Cardiac muscle cell (in vitro differentiated cells and primary cell): ENCODE measurements at regions not wholly inside any gene's neighbourhood (a gene's known extent, or its start where the extent isn't known, plus 50 kb on each side); places are given as distances from the start of the nearest gene placed in this dataset.

Source experiments
- DNase-seq, 2 donors: peaks; one replicate each; pipeline versions ENCODE4 v3.0.0 to v3.0.0-alpha.2; 2010 to 2017; ENCODE audit warnings: low read depth in 1 of 2, low spot score in 1 of 2
- H3K27ac ChIP-seq: fragments of 200-600 bp; sonication (generic); 2 replicates; pipeline ENCODE4 v1.5.1; 2016
- H3K27me3 ChIP-seq: fragments of 200-600 bp; sonication (generic); 2 replicates; pipeline ENCODE4 v1.6.0; 2016; ENCODE audit warnings: control low read depth
- H3K36me3 ChIP-seq: fragments of 200-600 bp; sonication (generic); 2 replicates; pipeline ENCODE4 v1.5.1; 2016; ENCODE audit warnings: control low read depth
- H3K4me1 ChIP-seq: fragments of 200-600 bp; sonication (generic); 2 replicates; pipeline ENCODE4 v1.8.1; 2017; ENCODE audit warnings: low read depth, mild to moderate bottlenecking, mixed run types
- H3K4me3 ChIP-seq: fragments of 200-600 bp; sonication (generic); 2 replicates; pipeline ENCODE4 v1.5.1; 2016; ENCODE audit warnings: mild to moderate bottlenecking
- H3K9me3 ChIP-seq: fragments of 200-600 bp; sonication (generic); 2 replicates; pipeline ENCODE4 v1.5.1; 2017; ENCODE audit warnings: low read depth, mild to moderate bottlenecking, control low read depth
- CTCF ChIP-seq: IDR thresholded peaks from 2 replicates; pipeline ENCODE4 v1.5.1; 2012; ENCODE audit warnings: low read depth, mild to moderate bottlenecking, low read length

GRCh38 chr6:43847741-43848630 is 78.0 kb downstream of the VEGFA start:
- no peaks in the 10 kb centered on the region for H3K9me3 ChIP-seq
- peaks cover 6% of the 10 kb centered on the region for H3K4me1 ChIP-seq
- H3K27ac ChIP-seq = no peak overlapping the region
- TF ChIP-seq CTCF = no peak
- no peaks in the 10 kb centered on the region for H3K27me3 ChIP-seq
- DNase-seq = no peak
- H3K36me3 ChIP-seq = no peaks in the 10 kb centered on the region
- no peak overlapping the region for H3K4me3 ChIP-seq

GRCh38 chr6:43846556-43846955 is 76.5 kb downstream of the VEGFA start:
- Histone ChIP-seq H3K4me3 (no peak overlapping the region), H3K36me3 (no peaks in the 10 kb centered on the region), H3K9me3 (no peaks in the 10 kb centered on the region), H3K27ac (no peak overlapping the region), H3K27me3 (no peaks in the 10 kb centered on the region), H3K4me1 (peaks cover 8% of the 10 kb centered on the region)
- no peak for TF ChIP-seq CTCF
- DNase-seq = no peak

- TF ChIP-seq CTCF = no peak
- no peaks in the 10 kb centered on the region for H3K36me3 ChIP-seq
- no peak overlapping the region for H3K4me3 ChIP-seq
- peaks cover 8% of the 10 kb centered on the region for H3K4me1 ChIP-seq
- H3K27me3 ChIP-seq = no peaks in the 10 kb centered on the region
- DNase-seq = no peak
- H3K9me3 ChIP-seq = no peaks in the 10 kb centered on the region
- no peak overlapping the region for H3K27ac ChIP-seq
These were observed 75.6 kb downstream of the VEGFA start for GRCh38 chr6:43845646-43846045.

GRCh38 chr6:43843669-43844171 is 73.7 kb downstream of the VEGFA start:
- no peak overlapping the region for H3K27ac ChIP-seq
- TF ChIP-seq CTCF = no peak
- H3K4me3 ChIP-seq = no peak overlapping the region
- H3K36me3 ChIP-seq = no peaks in the 10 kb centered on the region
- no peaks in the 10 kb centered on the region for H3K9me3 ChIP-seq
- no peak for DNase-seq
- H3K4me1 ChIP-seq = peaks cover 8% of the 10 kb centered on the region
- H3K27me3 ChIP-seq = no peaks in the 10 kb centered on the region

GRCh38 chr6:43843097-43843645 is 73.2 kb downstream of the VEGFA start:
- peaks cover 8% of the 10 kb centered on the region for H3K4me1 ChIP-seq
- no peaks in the 10 kb centered on the region for H3K36me3 ChIP-seq
- H3K27ac ChIP-seq = peak overlapping the region; percentile 3
- no peak for DNase-seq
- no peak for TF ChIP-seq CTCF
- no peaks in the 10 kb centered on the region for H3K27me3 ChIP-seq
- H3K9me3 ChIP-seq = no peaks in the 10 kb centered on the region
- H3K4me3 ChIP-seq = no peak overlapping the region
